ENCODE measurements at regions not wholly inside any gene's neighbourhood (a gene's known extent, or its start where the extent isn't known, plus 50 kb on each side); places are given as distances from the start of the nearest gene placed in this dataset.
"Not testable (repeated sequence)": the region's sequence is repeated elsewhere in the genome, so short reads cannot be mapped to it uniquely, and the experiment has no call there.

DNA sequence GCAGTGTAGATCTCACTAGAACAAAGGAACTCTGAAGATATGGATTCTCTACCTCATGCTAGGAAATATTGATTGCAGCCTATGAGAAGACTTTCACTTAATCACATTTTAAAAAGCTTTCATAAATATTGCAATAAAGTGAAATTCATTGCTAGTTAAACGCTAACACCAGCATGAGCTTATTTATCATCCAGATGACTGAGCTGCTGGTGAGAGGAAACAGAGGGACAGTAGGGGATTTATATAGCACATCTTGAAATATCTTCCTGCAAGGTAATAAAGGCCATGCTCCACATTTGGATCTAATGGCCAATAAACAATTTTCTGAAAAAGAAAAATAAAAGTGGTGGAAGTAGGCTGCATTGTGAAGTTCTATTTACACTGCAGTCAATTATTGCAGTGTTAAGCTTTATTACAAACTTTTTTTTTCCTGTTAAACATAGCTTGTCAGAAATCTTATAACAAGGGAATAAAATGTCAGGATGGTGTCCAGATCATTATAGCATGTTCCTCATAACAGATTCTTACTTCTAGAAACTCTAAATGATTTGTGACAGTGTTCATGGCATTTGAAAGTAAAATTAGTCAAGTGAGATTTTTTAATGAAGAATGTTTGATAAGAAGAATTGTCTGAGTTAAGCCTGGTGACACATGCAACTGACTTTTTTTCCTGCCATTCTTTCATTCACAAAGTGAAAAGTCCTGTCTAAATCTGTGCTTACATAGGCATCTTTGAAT is 342.6 kb downstream of the DMAC1 start:
- DNase-seq, result no peak

GRCh38 chr9:7456377-7456776 is 343.2 kb downstream of the DMAC1 start:
- no peak for DNase-seq

DNA sequence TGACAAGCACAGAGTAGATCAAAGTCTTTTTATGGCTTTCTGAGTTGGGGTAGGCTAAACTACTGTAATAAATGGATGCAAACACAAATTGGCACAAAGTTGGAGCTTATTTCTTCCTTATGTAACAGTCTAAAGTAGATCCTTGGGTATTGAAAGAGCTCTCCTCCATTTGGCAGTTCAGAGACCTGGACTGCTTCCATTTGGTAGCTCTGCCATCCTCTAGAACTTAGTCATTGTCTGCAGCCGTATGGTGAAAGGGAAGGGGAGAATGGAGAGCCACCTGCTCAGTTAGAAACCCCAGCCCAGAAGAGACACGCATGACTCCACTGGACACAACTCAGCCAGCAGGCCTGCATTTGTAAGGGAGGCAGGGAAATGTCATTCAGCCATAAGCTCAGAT is 345.0 kb downstream of the DMAC1 start:
- DNase-seq, result no peak

DNA sequence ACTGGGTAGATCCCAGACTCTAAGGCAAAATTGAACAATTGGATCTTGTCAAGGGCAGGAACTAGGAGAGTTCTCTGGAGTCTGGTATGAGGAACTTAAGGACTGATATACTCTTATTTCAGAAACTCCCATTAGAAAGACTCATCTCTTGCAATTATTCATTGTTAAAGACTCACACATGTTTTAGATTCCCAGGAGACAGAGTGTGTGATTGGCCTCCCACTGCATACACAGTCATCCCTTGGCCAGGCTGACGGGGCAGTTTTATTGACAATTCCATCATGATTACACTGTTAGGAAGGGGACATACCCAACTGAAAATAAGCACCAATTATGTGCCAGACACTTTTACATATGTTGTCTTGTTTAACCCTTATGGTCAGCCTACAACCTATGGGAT is 347.2 kb downstream of the DMAC1 start:
- no peak for DNase-seq

DNA sequence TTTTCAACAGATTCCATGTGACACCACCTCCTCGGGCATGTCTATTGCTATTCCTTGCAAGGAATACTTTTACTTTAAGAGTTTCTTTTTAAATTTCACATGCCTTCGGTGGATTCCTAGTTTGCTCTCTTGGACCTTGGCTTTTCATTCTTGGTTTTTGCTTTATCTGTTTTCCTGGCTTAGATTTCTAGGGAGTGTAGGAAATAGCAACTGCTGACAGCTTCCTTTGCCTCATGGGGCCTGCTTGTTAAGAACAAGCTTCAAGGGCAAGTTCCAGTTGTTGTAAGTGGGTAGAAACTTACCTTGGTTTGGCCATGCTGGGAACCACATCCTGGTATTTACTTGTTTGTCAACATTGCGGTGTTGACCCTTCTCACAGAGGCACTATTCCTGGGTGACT is 348.5 kb downstream of the DMAC1 start:
- no peak for DNase-seq

DNA sequence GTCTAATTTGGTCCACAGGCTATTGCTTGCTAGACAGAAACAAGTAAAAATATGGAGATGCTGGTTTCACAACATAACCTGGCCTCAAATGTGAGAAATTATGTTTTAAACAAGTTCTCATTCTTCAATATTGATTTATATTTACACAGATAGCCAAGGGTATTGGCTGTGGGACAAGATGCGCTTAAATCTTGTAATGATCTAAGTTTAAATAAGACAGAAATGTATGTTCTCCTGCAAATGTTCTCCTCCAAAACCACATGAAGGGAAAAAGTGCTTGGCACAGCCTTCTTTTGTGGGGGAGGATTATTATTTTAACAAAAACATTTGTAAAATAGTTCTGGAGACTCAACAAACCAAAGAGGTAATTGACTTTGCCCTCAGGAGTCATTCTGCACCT is 356.0 kb downstream of the DMAC1 start:
- no peak for DNase-seq

GRCh38 chr9:7439355-7439995 is 360.1 kb downstream of the DMAC1 start:
- no peak for DNase-seq

GRCh38 chr9:7436754-7437153 is 362.8 kb downstream of the DMAC1 start:
- DNase-seq, result no peak

DNA sequence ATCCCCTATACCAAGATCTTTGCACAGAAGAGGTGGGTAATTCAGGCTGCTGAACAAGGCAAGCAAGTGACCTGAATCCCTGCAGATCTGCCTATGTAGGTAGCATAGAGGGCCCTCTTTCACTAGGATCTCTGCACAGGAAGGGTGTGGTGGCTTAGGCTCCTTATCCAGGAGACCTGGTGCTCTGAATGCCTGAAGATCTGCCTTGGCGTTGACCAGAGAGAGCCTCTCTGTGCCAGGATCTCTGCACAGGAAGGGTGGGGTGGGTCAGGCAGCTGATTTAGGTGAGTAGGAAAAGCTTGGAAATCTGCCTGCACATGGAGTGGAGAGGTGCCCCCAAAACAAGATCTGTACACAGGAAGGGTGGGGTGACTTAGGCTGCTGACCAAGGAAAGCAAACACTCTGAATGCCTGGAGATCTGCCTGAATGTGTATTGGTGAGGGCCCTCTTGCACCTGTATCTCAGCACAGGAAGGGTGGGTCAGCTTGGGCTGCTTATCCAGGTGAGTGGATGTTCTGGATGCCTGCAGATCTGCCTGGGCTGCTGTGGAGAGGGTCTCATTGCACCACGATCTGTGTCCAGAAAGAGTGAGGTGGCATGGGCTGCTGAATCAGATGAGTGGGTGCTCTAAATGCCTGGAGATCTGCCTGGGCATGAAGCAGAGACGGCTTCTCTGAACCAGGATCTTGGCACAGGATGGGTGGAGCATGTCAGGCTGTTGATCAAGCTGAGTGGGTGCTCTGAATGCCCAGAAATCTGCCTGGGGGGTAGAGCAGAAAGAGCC is 365.9 kb downstream of the DMAC1 start:
- DNase-seq, result no peak

DNA sequence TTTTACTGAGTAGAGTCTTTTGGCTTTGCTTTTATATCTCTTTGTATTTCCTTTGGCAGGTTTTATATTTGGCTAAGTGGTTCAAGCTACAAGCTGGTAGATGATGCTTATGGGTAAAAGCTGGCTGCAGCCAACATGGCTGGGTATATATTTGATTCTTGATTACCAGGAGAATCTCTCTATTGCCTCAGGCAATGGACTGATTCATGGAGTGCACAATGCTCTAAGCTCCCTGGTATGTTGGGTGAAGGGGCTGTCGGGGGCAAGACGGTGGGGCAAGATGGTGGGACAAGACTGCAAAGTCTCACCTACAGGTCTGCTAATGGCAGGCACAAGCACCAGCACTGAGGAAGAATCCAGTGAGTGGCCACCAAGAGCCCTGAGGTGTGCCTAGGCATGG is 366.6 kb downstream of the DMAC1 start:
- DNase-seq, result no peak

DNA sequence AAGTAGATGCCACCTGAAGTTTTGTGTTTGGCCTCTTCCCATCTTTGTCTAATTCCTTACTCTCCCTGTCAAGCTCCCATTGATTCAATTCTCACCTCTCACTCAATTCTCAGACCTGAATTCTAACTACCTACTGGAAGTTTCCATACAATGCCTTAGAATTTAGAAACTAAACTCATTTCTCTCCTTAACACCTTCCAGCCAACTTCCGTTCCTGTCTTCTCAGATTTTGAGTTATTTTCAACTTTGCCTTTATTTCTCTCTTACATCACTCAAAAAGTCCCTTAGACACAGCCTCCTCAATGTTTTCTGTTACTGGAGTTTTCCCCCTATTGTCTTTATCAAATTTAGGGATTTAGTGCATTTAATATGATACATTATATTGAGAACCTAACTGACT is 382.2 kb downstream of the DMAC1 start:
- not testable (repeated sequence) for DNase-seq

DNA sequence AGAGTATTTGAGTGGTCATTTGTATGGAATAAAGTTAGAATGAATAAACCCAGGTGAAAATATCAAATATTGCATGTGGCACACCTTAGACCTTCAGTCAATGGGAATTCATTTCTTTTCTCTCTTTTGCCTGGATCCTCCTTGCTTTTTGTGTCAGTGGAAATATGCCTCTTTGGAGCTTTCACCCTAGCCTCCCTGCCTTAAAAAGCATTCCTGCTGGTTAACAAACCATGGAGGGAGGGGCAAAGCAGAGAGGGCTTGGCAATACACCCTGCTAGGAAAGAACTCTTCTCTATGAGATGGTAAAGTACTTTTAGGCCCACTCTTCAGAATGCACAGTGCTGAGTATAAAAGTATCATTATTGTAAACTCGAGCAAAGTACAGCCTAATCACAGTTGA is 383.7 kb downstream of the DMAC1 start:
- no peak for DNase-seq

- no peak for DNase-seq
Observed at GRCh38 chr9:7408845-7409244, 390.7 kb downstream of the DMAC1 start.

- no peak for DNase-seq
Observed at GRCh38 chr9:7407246-7407645, 392.3 kb downstream of the DMAC1 start.

DNA sequence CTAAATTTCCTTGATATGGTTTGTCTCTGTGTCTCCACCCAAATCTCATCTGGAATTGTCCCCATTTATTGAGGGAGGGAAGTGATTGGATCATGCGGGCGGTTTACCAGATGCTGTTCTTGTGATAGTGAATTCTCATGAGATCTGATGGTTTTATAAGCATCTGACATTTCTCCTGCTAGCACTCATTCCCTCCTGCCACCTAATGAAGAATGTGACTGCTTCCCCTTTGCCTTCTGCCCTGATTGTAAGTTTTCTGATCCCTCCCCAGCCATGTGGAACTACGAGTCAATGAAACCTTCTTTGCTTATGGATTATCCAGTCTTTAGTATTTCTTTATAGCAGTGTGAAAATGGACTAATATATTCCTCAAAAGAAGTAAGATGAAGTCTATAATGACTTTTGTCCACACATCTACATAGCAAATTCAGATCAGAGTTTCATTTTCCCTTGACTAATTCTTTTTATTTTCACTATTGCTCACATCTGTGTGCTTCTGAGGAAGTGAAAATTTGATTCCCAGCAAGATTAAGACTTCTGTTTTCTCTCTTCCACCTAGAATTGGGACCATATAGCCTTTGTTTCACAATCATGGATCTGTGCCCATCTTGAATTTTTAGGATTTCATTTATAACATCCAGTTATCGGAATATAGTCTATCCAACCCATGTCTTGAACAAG is 393.5 kb downstream of the DMAC1 start:
- DNase-seq, result no peak

- no peak for DNase-seq
Observed at GRCh38 chr9:7403839-7404487, 395.6 kb downstream of the DMAC1 start.

DNA sequence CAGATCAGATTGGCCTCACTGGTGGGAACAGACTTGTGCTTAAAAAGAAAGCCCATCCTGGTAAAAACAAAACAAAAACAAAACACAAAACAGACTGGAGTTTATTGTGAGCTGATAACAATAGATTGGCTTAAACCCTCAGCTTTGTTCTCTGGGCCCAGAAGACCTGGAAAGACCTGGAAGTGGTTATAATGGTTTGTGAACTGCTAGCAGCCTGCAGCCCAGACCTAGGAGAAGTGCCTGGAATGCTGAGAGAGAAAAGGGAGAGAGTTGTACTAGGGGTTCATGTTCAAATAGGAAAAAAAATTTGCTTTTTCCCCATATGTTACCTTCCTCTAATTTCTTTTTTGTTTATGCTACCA is 396.6 kb downstream of the DMAC1 start:
- DNase-seq, result no peak

DNA sequence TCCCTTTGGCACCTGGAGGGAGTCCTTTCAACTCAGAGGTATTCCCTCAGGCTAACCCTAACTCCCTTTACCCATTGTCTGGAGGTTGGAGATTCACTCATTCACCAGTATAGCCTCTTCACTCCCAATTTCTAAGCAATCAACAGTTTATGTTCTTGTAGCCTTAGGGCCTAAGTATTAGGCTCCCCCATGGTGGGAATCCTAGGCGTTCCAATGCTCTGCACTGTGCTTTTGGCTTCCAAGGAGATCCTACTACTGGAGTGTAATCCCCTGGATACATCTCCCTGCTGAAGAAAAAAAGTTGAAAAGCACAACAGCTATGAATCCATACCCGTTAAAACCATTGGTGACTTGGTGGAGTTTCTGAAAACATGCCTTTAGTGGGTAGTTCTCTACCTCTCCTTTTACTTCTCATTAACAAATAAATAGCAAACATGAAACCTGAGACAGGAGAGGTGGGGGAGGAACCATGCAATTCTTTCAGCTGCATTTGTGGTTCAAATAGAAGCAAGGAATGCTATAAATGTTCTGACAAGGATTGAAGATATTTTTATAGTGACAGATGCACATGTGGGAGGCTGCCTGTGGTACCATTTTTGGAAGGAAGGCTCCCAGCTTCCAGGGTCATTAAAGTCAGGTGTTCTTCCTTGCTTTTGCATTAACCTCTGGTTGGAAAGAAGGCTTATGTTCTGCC is 397.1 kb downstream of the DMAC1 start:
- DNase-seq, result no peak

DNA sequence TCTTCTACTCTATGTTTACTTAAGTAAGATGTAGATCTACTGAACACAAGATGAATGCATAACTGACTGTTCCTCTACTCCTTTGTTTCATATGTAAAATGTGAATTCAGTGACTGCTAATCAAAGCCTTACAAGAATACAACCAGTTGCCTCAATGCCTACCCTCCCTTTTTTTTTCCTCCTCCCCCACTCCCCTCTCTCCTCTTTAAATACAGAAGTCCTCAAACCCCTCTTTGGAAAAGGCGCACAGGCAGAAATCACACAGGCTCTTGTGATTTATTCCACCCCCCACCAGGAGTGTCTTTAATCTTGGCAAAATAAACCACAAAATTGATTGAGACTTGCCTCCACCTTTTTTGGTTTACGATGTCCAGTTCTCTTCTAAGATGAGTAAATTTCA is 398.5 kb downstream of the DMAC1 start:
- no peak for DNase-seq

DNA sequence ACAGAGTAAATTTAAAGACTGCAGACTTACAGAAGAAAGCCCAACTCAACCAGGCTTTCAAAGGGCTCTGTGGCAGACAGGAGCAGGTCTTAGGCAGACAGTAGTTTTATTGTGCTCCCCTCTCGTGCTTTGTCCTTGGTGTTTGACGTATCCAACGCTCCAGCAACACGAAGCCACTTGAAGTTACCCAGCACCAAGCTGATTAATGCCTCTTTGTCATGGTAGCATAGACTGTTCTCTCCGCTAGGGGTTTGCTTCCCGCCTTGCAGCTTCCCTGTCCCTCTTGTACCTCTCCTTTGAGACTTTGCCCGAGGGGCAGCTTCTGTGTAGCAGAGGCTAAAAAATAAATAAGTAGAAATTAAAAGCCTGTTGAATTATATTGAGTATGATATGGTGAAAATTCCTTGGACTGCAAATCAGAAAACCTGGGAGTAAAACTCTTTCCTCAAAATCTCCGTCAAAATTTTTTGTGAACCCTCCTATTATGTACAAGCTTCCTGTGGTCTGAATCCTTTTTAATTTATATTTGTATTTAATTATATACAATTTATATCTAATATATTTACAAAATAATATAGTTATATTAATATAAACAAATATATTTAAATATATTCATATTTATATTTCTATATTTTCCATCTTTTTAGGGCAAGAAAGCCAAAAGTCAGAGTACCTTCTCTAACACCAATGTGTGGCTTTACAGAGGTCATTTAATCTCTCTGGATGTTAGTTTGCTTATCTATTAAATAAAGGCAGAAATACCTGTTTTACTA is 405.4 kb downstream of the DMAC1 start:
- DNase-seq, result no peak

GRCh38 chr9:7392148-7392547 is 407.4 kb downstream of the DMAC1 start:
- no peak for DNase-seq

- DNase-seq, result no peak
Observed at GRCh38 chr9:7388755-7389154, 410.8 kb downstream of the DMAC1 start.
